NCI-H82 treated with DMSO at 0.1 percent for 48 hours (cell line): ENCODE measurements at regions not wholly inside any gene's neighbourhood (a gene's known extent, or its start where the extent isn't known, plus 50 kb on each side); places are given as distances from the start of the nearest gene placed in this dataset.
"Not testable (repeated sequence)": the region's sequence is repeated elsewhere in the genome, so short reads cannot be mapped to it uniquely, and the experiment has no call there.

Source experiments
- DNase-seq: peaks from one replicate; lab custom pipeline; 2025; ENCODE audit not compliant: unreplicated experiment; lab: John Stamatoyannopoulos, UW

- no peak for DNase-seq
Measured at GRCh38 chr2:181789827-181790448, 101.6 kb upstream of the ITPRID2 start.

DNA sequence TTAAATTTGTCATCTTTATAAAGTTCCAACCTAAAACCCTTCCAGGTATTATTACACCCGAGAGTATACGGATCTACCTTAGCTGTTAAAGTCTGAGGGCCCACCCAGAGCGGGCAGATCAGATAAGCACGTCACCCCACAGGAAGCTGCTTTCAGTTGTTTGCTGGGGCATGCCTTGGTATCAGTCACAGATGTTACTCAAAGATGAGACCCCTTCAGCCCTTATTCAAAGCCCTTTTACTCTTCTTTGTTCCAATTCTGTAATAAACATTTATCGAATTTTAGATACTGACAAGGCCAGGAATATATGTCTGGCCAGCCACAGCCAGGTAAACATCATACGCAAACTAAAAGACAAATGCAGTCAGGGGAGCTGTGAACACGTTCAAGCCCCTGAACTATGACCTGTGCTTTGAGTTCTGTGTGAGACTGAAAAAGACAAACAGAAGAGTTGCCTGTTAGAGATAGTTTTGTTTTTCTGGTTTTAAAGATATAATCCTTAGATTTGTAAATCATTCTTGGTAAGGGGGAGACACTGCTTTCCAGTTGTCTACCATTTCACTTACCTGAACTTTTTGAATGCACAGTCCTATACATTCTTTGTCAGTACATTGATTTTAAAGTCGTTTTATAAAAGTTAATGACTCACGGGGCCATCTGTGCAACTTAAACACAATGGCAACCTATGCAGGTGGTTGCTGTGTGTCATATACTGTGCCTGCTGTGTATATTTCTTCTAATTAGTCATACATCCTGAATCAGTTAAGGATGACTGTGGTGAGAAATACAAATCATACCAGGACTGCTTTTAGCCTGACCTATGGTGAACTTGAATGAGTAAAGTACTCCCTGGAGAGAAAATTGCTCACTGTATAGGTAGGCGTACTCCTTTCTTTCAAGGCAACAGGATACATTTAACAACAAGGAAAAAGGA is 100.5 kb upstream of the ITPRID2 start:
- no peak for DNase-seq

GRCh38 chr2:181792906-181793305 is 98.6 kb upstream of the ITPRID2 start:
- DNase-seq, result no peak

DNA sequence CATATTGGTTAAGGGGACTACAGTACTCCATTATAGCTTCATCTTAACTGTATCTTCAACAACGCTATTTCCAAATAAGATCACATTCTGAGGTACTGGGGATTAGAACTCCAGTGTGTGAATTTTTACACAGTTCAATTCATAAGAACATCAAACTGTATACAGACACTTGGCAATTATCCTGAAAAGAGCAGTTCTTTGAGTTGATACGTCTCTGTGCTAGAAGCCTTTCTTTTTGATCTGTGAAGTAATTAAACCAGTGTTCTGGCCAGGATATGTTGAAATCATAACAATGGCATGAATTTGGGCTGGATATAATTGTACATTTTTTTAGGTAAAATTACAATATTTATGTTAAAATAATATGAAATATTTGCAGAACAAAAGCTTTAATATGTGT is 93.5 kb upstream of the ITPRID2 start:
- DNase-seq, result no peak

DNA sequence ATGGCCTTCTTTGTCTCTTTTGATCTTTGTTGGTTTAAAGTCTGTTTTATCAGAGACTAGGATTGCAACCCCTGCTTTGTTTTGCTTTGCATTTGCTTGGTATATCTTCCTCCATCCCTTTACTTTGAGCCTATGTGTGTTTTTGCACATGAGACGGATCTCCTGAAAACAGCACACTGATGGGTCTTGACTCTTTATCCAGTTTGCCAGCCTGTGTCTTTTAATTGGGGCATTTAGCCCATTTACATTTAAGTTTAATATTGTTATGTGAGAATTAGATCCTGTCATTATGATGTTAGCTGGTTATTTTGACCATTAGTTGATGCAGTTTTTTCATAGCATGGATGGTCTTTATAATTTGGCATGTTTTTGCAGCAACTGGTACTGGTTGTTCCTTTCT is 89.2 kb upstream of the ITPRID2 start:
- DNase-seq, result not testable (repeated sequence)

- peak; percentile 4 for DNase-seq
Measured at GRCh38 chr2:181803903-181804799, 87.4 kb upstream of the ITPRID2 start.

DNA sequence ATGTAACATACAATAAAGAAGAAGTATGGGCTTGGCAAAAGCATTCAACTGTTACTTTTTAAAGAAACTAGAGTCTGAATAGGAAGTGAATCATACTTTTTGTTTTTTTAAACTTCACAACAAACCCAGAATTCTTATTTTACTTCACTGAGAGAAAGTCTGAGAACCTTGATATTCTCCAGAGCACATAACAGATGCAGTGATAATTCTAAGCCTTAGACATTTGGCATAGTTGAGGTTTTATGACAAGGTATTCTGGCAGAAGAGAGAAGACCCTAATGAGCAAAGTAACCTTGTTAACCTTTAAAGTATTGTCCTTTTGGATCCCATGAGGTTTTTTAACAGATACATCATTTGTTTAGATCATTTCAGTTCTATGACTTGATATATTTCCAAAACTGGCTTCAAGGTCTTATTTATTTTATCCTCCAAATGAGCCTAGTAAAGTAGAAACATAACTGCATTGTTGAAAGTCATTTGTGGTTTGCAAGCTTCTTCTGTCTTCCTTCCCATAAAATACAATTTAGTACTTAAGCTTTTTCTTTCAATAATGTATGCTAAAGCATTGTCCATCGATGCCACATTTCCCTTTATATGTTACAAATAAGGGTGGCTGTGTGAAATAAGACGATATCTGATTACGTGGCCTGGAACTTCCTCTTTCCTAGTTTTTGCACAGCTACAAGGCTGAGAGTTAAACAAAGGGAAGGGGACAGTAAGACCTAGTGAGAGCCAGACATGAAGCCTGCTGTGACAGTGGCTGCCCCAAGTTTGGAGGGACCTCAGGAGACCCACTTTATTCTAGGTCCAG is 86.1 kb upstream of the ITPRID2 start:
- DNase-seq, result no peak

DNA sequence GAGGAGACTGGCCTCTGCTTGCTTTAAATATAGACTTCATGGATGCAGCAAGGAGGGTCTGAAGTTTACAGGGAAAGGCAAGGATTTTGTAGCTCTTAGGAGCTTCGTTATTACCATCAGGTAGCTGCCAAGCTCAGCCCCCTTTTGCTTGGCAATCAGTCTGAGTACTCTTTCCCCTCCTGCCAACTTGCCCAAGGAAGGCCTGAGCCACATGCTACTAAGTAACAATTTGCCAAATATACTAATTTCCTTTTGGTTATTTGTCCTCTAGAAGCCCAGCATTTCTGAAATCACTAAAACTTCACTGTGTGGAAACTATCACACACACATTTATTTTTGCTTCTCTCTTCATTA is 85.5 kb upstream of the ITPRID2 start:
- DNase-seq, result no peak

GRCh38 chr2:181807526-181807925 is 84.0 kb upstream of the ITPRID2 start:
- DNase-seq, result peak; percentile 21

DNA sequence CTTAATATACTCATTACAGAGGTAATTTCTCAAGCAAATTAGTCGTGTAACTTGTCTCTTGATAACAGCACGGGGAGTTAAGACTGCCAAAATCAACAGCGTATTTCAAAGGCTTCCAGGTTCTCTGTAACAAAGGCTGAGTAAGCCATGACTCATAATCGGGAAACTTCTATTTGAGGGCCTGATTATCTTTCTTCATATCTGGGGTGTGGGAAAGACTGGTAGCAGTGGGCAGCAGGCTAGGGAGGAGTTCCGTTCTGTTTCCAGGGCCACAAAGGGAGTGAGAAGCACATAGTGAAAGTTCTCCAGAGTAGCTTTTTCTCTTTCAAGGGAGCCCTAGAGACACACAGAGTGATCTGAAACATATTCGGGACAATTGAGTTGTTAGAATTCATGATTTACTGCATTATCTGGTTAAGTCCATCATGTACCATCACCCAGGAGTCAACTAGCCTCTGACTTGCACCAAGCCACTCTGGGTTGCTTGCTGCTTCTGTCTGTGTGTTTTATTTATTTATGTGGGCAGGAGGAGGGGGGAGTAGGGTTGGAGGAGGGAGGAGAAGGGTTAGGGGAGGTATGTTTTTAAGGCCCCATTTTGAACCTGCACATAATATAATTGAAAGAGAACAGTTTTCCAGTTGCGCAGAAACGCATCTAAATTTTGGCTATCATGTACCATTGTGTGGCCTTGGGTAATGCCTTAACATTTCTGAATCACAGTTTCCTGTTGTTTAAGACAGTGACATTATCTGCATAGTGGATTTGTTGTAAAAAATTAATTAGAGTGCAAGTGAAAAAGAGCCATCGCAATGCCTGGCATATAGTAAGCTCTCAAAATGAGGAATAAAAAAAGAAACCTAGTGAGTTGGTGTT is 80.5 kb upstream of the ITPRID2 start:
- DNase-seq, result no peak

- DNase-seq, result no peak
Measured at GRCh38 chr2:181812106-181812743, 79.3 kb upstream of the ITPRID2 start.

- no peak for DNase-seq
Measured at GRCh38 chr2:181814057-181814491, 77.5 kb upstream of the ITPRID2 start.

- no peak for DNase-seq
Measured at GRCh38 chr2:181817509-181817908, 74.0 kb upstream of the ITPRID2 start.

- no peak for DNase-seq
Measured at GRCh38 chr2:181818058-181818680, 73.4 kb upstream of the ITPRID2 start.

DNA sequence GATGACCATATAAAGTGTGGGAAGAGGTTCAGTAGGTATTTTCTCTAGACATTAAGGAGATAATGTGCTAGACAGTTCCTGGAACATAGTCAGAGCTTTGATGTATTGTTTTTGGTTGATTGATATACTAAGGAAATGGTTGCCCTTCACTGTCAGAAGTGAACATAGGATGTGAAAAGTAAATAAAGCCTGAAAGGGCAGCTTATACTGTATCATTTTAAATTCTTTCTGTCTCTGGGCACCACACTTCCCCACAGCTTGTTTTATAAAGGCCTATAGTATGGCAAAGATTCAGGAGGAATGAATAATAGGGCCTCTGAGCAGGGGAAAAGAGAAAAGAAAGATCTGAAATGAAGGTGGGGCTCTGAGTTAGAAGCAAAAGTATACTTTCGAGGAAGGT is 72.7 kb upstream of the ITPRID2 start:
- DNase-seq, result no peak

DNA sequence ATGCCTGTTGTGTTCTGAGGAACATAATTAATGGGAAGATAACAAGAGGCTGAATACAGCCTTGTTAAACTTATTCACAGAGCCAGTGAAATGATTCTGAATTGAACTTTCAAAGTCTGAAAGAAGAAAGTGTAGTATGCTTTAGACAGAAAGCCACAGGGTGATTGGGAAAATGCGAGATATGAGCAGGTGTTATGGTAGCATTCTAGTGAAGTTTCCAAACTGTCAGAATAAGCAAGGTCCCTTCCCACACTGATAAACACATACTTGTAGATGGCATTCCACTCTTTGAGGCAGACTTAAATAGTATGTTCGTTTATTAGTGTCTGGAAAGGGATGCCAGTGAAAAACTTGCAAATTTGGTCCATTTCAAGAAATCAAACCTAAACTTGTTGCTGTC is 70.5 kb upstream of the ITPRID2 start:
- DNase-seq, result no peak

- DNase-seq, result no peak
Measured at GRCh38 chr2:181822097-181822496, 69.4 kb upstream of the ITPRID2 start.

DNA sequence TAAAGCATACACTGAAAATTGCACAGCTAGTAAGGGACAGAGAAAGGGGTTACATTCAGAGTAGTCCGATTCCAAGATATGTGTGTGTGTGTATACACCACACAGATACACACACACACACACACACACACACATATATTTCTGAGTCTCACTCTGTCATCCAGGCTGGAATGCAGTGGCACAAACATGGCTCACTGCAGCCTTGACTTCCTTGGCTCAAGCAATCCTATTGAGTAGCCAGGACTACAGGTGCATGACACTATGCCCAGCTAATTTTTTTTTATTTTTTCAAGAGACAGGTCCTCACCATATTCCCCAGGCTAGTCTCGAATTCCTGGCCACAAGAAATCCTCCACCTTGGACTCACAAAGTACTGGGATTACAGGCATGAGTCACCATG is 68.1 kb upstream of the ITPRID2 start:
- no peak for DNase-seq
